Esophagus muscularis mucosa (tissue), 3 donors: ENCODE measurements at regions not wholly inside any gene's neighbourhood (a gene's known extent, or its start where the extent isn't known, plus 50 kb on each side); places are given as distances from the start of the nearest gene placed in this dataset.

Experiments used
- CTCF ChIP-seq, 3 experiments: fragments of 200-600 bp in 2 of 3; fragments of 450-650 bp in 1 of 3; sonication (generic) in 2 of 3; IDR thresholded peaks; one replicate each; pipeline ENCODE4 v1.5.1; 2017 to 2019; ENCODE audit warnings: antibody characterized with exemption in 3 of 3, mild to moderate bottlenecking in 2 of 3, moderate library complexity in 1 of 3
- POLR2A ChIP-seq: fragments of 450-650 bp; IDR thresholded peaks from one replicate; pipeline ENCODE4 v1.6.1; 2017; ENCODE audit warnings: antibody characterized with exemption, moderate library complexity, mild to moderate bottlenecking, low read depth

GRCh38 chr6:76416821-76417605 lies 344.6 kb upstream of the IMPG1 start:
- TF ChIP-seq POLR2A = no peak
- TF ChIP-seq CTCF (IDR thresholded peaks at IDR 0.05) = no peak
